HPDE6-E6E7 (cell line): ENCODE measurements at regions not wholly inside any gene's neighbourhood (a gene's known extent, or its start where the extent isn't known, plus 50 kb on each side); places are given as distances from the start of the nearest gene placed in this dataset.

ENCODE experiments used
- DNase-seq: peaks from one replicate; pipeline ENCODE4 v3.0.0; 2011; ENCODE audit warnings: missing footprints; ENCODE audit errors: extremely low spot score

GRCh38 chrX:69226459-69227158 lies 61.4 kb upstream of the PJA1 start:
- DNase-seq: no peak

GRCh38 chrX:69222103-69223090 lies 57.1 kb upstream of the PJA1 start:
- peak; percentile 83 for DNase-seq

- no peak for DNase-seq
These were observed 56.2 kb upstream of the PJA1 start for GRCh38 chrX:69221239-69222102.

- no peak for DNase-seq
These were observed 53.2 kb upstream of the PJA1 start for GRCh38 chrX:69218407-69218997.

- DNase-seq: no peak
These were observed 51.7 kb upstream of the PJA1 start for GRCh38 chrX:69216911-69217310.

GRCh38 chrX:69216446-69216845 lies 51.2 kb upstream of the PJA1 start:
- DNase-seq: no peak

- no peak for DNase-seq
These were observed 50.1 kb upstream of the PJA1 start for GRCh38 chrX:69215161-69215875.
